MM.1S (cell line): ENCODE measurements at regions not wholly inside any gene's neighbourhood (a gene's known extent, or its start where the extent isn't known, plus 50 kb on each side); places are given as distances from the start of the nearest gene placed in this dataset.

Experiments
- CTCF ChIP-seq: fragments of 300-600 bp; sonication (generic); IDR thresholded peaks from 2 replicates; pipeline ENCODE4 v1.5.1; 2016; ENCODE audit warnings: antibody characterized with exemption, low read length, mixed read lengths
- EZH2 ChIP-seq: fragments of 300-600 bp; sonication (generic); optimal IDR thresholded peaks from 2 replicates; pipeline ENCODE3; 2017; ENCODE audit warnings: low read depth, mild to moderate bottlenecking, antibody characterized with exemption, low read length, mixed read lengths

GRCh38 chr20:48340883-48341281, 486.9 kb downstream of the PREX1 start:
- no peak for TF ChIP-seq CTCF
- no peak for TF ChIP-seq EZH2
